Neural cell (in vitro differentiated cells): ENCODE measurements at regions not wholly inside any gene's neighbourhood (a gene's known extent, or its start where the extent isn't known, plus 50 kb on each side); places are given as distances from the start of the nearest gene placed in this dataset.

ENCODE experiments used
- EP300 ChIP-seq: fragments of 450-650 bp; conservative IDR thresholded peaks from 2 replicates; pipeline ENCODE4 v1.6.1; 2014; ENCODE audit warnings: antibody characterized with exemption, mild to moderate bottlenecking, moderate library complexity; ENCODE audit not compliant: poor library complexity, severe bottlenecking
- EZH2 ChIP-seq: fragments of 200-600, 300-800 bp; shearing (Covaris generic), sonication (generic); IDR thresholded peaks from 2 replicates; pipeline ENCODE4 v1.6.1; 2014; ENCODE audit warnings: antibody characterized with exemption, low read length, borderline replicate concordance, mild to moderate bottlenecking; ENCODE audit not compliant: insufficient read depth, poor library complexity, severe bottlenecking
- MXI1 ChIP-seq: fragments of 450-650 bp; conservative IDR thresholded peaks from 2 replicates; pipeline ENCODE4 v1.6.1; 2014; ENCODE audit warnings: antibody characterized with exemption, mild to moderate bottlenecking; ENCODE audit not compliant: poor library complexity, severe bottlenecking
- POLR2AphosphoS5 ChIP-seq: IDR thresholded peaks from 2 replicates; pipeline ENCODE4 v1.6.1; 2012
- RAD21 ChIP-seq: fragments of 450-650 bp; conservative IDR thresholded peaks from 2 replicates; pipeline ENCODE4 v1.6.1; 2014; ENCODE audit warnings: antibody characterized with exemption, mild to moderate bottlenecking, moderate library complexity
- SMC3 ChIP-seq: fragments of 450-650 bp; conservative IDR thresholded peaks from 2 replicates; pipeline ENCODE4 v1.6.1; 2014; ENCODE audit warnings: antibody characterized with exemption, mild to moderate bottlenecking, moderate library complexity; ENCODE audit not compliant: poor library complexity
- TAF1 ChIP-seq: IDR thresholded peaks from 2 replicates; pipeline ENCODE4 v1.6.1; 2012; ENCODE audit warnings: low read depth
- TF ChIP-seq, protein P1 (sequence below): fragments of 450-650 bp; IDR thresholded peaks from 2 replicates; pipeline ENCODE4 v1.5.1; 2014; ENCODE audit warnings: antibody characterized with exemption, mild to moderate bottlenecking, moderate library complexity; ENCODE audit not compliant: poor library complexity, severe bottlenecking
- TF ChIP-seq, protein P2 (sequence below): IDR thresholded peaks from 2 replicates; pipeline ENCODE4 v1.6.1; 2012; ENCODE audit warnings: borderline replicate concordance

DNA sequence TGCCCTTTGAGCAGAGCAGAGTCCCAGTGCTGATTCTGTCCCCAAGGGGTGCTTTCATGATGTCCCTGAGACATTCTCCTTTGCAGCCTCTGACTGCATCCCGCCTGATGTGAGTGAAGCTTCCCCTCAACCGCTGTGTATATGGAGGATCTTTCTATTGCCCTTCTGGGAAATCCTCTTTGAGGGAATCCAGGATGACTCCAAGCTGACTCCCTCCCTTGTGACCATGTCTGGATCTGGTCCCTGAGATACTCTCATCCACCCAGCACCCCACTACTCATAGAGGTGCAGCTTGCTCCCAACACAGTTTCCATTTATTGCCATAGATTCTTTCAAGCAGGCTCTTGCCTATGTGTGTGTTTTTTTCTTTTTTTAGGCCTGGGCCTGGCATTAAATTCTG lies 216.5 kb downstream of the SEC61B start:
- TF ChIP-seq POLR2AphosphoS5, result no peak
- TF ChIP-seq, protein P1, sequence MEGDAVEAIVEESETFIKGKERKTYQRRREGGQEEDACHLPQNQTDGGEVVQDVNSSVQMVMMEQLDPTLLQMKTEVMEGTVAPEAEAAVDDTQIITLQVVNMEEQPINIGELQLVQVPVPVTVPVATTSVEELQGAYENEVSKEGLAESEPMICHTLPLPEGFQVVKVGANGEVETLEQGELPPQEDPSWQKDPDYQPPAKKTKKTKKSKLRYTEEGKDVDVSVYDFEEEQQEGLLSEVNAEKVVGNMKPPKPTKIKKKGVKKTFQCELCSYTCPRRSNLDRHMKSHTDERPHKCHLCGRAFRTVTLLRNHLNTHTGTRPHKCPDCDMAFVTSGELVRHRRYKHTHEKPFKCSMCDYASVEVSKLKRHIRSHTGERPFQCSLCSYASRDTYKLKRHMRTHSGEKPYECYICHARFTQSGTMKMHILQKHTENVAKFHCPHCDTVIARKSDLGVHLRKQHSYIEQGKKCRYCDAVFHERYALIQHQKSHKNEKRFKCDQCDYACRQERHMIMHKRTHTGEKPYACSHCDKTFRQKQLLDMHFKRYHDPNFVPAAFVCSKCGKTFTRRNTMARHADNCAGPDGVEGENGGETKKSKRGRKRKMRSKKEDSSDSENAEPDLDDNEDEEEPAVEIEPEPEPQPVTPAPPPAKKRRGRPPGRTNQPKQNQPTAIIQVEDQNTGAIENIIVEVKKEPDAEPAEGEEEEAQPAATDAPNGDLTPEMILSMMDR, result no peak
- TF ChIP-seq EP300, result no peak
- TF ChIP-seq, protein P2, sequence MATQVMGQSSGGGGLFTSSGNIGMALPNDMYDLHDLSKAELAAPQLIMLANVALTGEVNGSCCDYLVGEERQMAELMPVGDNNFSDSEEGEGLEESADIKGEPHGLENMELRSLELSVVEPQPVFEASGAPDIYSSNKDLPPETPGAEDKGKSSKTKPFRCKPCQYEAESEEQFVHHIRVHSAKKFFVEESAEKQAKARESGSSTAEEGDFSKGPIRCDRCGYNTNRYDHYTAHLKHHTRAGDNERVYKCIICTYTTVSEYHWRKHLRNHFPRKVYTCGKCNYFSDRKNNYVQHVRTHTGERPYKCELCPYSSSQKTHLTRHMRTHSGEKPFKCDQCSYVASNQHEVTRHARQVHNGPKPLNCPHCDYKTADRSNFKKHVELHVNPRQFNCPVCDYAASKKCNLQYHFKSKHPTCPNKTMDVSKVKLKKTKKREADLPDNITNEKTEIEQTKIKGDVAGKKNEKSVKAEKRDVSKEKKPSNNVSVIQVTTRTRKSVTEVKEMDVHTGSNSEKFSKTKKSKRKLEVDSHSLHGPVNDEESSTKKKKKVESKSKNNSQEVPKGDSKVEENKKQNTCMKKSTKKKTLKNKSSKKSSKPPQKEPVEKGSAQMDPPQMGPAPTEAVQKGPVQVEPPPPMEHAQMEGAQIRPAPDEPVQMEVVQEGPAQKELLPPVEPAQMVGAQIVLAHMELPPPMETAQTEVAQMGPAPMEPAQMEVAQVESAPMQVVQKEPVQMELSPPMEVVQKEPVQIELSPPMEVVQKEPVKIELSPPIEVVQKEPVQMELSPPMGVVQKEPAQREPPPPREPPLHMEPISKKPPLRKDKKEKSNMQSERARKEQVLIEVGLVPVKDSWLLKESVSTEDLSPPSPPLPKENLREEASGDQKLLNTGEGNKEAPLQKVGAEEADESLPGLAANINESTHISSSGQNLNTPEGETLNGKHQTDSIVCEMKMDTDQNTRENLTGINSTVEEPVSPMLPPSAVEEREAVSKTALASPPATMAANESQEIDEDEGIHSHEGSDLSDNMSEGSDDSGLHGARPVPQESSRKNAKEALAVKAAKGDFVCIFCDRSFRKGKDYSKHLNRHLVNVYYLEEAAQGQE, result no peak
- TF ChIP-seq EZH2, result no peak
- TF ChIP-seq MXI1, result no peak
- no peak for TF ChIP-seq SMC3
- no peak for TF ChIP-seq RAD21
- TF ChIP-seq TAF1, result no peak
